BLaER1 (cell line): ENCODE measurements at regions not wholly inside any gene's neighbourhood (a gene's known extent, or its start where the extent isn't known, plus 50 kb on each side); places are given as distances from the start of the nearest gene placed in this dataset.

ENCODE experiments used
- H3K27ac ChIP-seq: shearing (Covaris generic); formaldehyde crosslinking; 2 replicates; pipeline ENCODE4 v1.8.1; 2022
- H3K27me3 ChIP-seq: shearing (Covaris generic); formaldehyde crosslinking; 2 replicates; pipeline ENCODE4 v1.8.1; 2022
- H3K36me3 ChIP-seq: shearing (Covaris generic); formaldehyde crosslinking; 2 replicates; pipeline ENCODE4 v1.8.1; 2022
- H3K4me1 ChIP-seq: shearing (Covaris generic); formaldehyde crosslinking; 2 replicates; pipeline ENCODE4 v1.8.1; 2022
- H3K4me2 ChIP-seq: shearing (Covaris generic); formaldehyde crosslinking; 2 replicates; pipeline ENCODE4 v1.8.1; 2022
- H3K4me3 ChIP-seq: shearing (Covaris generic); formaldehyde crosslinking; 2 replicates; pipeline ENCODE4 v1.8.1; 2022
- H3K9ac ChIP-seq: shearing (Covaris generic); formaldehyde crosslinking; 2 replicates; pipeline ENCODE4 v1.8.1; 2022
- H3K9me3 ChIP-seq: shearing (Covaris generic); formaldehyde crosslinking; 2 replicates; pipeline ENCODE4 v1.8.1; 2022
- H4K20me1 ChIP-seq: shearing (Covaris generic); formaldehyde crosslinking; 2 replicates; pipeline ENCODE4 v1.8.1; 2022
- Cebpa-rat ChIP-seq: shearing (Covaris generic); IDR thresholded peaks from 2 replicates; pipeline ENCODE4 v1.8.1; 2022

DNA sequence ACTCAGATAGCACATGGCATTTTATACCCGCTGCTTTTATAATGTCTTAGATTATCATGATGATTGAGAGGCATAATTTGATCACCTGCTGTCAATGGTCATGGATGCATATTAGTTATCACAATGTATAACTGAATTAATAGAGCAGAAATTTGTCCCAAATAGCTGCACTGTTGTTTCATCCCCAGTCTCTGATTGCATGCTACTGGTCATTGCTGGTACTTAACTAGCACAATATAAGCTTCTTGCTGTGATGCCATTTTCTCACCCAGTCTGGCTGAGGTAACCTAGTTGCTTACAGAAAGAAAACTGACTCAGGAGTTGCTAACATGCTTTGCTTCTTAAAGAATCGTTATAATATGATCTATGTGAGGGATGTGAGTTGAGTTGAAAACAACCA, 76.8 kb upstream of the PLEKHA5 start:
- Histone ChIP-seq H3K27me3 (no peaks in the 10 kb centered on the region), H3K9ac (no peak overlapping the region), H3K4me2 (no peak overlapping the region), H3K36me3 (no peaks in the 10 kb centered on the region), H3K4me1 (no peaks in the 10 kb centered on the region), H4K20me1 (no peaks in the 10 kb centered on the region), H3K9me3 (no peaks in the 10 kb centered on the region), H3K4me3 (no peak overlapping the region), H3K27ac (no peak overlapping the region)
- TF ChIP-seq Cebpa-rat = no peak

- no peaks in the 10 kb centered on the region for H3K9me3 ChIP-seq
- no peaks in the 10 kb centered on the region for H3K36me3 ChIP-seq
- H3K27me3 ChIP-seq = no peaks in the 10 kb centered on the region
- H3K4me3 ChIP-seq = no peak overlapping the region
- no peaks in the 10 kb centered on the region for H3K4me1 ChIP-seq
- no peaks in the 10 kb centered on the region for H4K20me1 ChIP-seq
- no peak overlapping the region for H3K4me2 ChIP-seq
- no peak overlapping the region for H3K27ac ChIP-seq
- no peak overlapping the region for H3K9ac ChIP-seq
- no peak for TF ChIP-seq Cebpa-rat
Observed at GRCh38 chr12:19053218-19053617, 76.3 kb upstream of the PLEKHA5 start.

GRCh38 chr12:19054035-19054434, 75.5 kb upstream of the PLEKHA5 start:
- H3K4me2 ChIP-seq = no peak overlapping the region
- H3K9ac ChIP-seq = no peak overlapping the region
- no peaks in the 10 kb centered on the region for H3K36me3 ChIP-seq
- no peaks in the 10 kb centered on the region for H3K27me3 ChIP-seq
- no peak overlapping the region for H3K27ac ChIP-seq
- no peaks in the 10 kb centered on the region for H3K9me3 ChIP-seq
- TF ChIP-seq Cebpa-rat = no peak
- H3K4me3 ChIP-seq = no peak overlapping the region
- H3K4me1 ChIP-seq = no peaks in the 10 kb centered on the region
- no peaks in the 10 kb centered on the region for H4K20me1 ChIP-seq

DNA sequence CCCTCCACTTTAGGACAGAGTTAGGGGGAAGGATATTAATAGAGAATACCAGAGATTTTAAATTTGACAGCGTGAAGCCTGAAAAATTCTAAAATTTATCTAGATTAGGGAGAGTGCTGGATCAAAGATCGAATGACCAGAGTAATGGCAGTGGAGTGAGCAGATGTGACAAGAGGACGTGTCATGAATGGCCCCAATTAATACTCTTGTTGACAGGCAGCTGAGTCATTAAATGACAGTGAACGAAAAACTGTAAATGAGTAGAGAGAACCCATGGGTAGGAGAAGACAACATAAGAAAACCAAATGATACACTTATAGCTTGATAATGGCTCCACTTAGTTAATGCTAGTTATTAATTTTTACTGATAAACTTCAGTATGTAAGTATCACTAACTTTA, 73.9 kb upstream of the PLEKHA5 start:
- Histone ChIP-seq H3K27me3 (no peaks in the 10 kb centered on the region), H3K4me3 (no peak overlapping the region), H3K36me3 (no peaks in the 10 kb centered on the region), H3K9ac (no peak overlapping the region), H3K27ac (no peak overlapping the region), H4K20me1 (no peaks in the 10 kb centered on the region), H3K4me1 (no peaks in the 10 kb centered on the region), H3K9me3 (no peaks in the 10 kb centered on the region), H3K4me2 (no peak overlapping the region)
- TF ChIP-seq Cebpa-rat = no peak

- H3K4me1 ChIP-seq = no peaks in the 10 kb centered on the region
- no peaks in the 10 kb centered on the region for H3K9me3 ChIP-seq
- no peaks in the 10 kb centered on the region for H3K27me3 ChIP-seq
- H3K9ac ChIP-seq = no peak overlapping the region
- no peak for TF ChIP-seq Cebpa-rat
- H4K20me1 ChIP-seq = no peaks in the 10 kb centered on the region
- no peak overlapping the region for H3K27ac ChIP-seq
- H3K36me3 ChIP-seq = no peaks in the 10 kb centered on the region
- H3K4me2 ChIP-seq = no peak overlapping the region
- no peak overlapping the region for H3K4me3 ChIP-seq
Observed at GRCh38 chr12:19058235-19059021, 71.1 kb upstream of the PLEKHA5 start.

GRCh38 chr12:19064713-19065112, 64.8 kb upstream of the PLEKHA5 start:
- no peaks in the 10 kb centered on the region for H3K9me3 ChIP-seq
- H3K27me3 ChIP-seq = no peaks in the 10 kb centered on the region
- H4K20me1 ChIP-seq = no peaks in the 10 kb centered on the region
- TF ChIP-seq Cebpa-rat = no peak
- no peak overlapping the region for H3K27ac ChIP-seq
- no peaks in the 10 kb centered on the region for H3K4me1 ChIP-seq
- no peak overlapping the region for H3K4me3 ChIP-seq
- H3K36me3 ChIP-seq = no peaks in the 10 kb centered on the region
- H3K4me2 ChIP-seq = no peak overlapping the region
- no peak overlapping the region for H3K9ac ChIP-seq

DNA sequence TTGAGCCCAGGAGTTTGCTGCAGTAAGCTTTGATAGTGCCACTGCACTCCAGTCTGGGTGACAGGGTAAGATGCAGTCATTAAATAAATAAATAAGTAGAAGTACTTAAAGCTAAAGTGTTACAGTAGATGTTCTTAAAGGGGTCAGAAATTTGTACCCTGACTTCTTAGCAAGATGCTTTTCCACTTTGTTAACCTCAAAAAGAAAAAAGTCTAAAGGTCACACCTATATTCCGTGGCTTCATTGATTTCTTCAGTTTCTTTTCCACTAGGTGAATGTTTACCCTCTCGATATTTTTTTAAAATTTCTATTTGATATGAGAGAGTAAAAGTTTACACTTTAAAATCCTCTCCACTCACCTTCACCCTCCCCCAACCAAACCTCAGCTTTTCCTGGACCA, 64.3 kb upstream of the PLEKHA5 start:
- H3K4me1 ChIP-seq = no peaks in the 10 kb centered on the region
- no peak overlapping the region for H3K9ac ChIP-seq
- no peaks in the 10 kb centered on the region for H3K27me3 ChIP-seq
- no peak overlapping the region for H3K4me2 ChIP-seq
- no peak overlapping the region for H3K4me3 ChIP-seq
- H4K20me1 ChIP-seq = no peaks in the 10 kb centered on the region
- no peak for TF ChIP-seq Cebpa-rat
- H3K27ac ChIP-seq = no peak overlapping the region
- H3K9me3 ChIP-seq = no peaks in the 10 kb centered on the region
- H3K36me3 ChIP-seq = no peaks in the 10 kb centered on the region

DNA sequence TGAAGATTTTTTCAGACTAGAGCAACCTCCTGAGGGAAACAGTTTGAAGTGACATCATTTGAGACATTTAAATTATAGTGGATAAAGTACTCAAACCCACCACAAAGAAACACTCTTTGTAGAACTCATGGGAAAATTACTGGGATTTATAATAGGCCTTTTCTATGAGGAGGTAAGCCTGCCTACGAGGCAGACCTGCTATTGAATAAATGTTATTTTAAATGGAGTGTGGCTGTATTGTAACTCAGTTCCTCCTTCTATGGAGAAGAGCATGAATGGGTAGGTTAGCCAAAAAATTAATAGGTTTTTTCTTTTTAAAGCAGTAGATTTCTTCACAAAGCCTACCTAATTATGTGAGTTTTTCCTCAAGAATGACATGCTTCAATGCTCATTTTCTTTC, 63.7 kb upstream of the PLEKHA5 start:
- Histone ChIP-seq H3K4me1 (no peaks in the 10 kb centered on the region), H4K20me1 (no peaks in the 10 kb centered on the region), H3K27me3 (no peaks in the 10 kb centered on the region), H3K4me3 (no peak overlapping the region), H3K9ac (no peak overlapping the region), H3K27ac (no peak overlapping the region), H3K36me3 (no peaks in the 10 kb centered on the region), H3K4me2 (no peak overlapping the region), H3K9me3 (no peaks in the 10 kb centered on the region)
- TF ChIP-seq Cebpa-rat = no peak

DNA sequence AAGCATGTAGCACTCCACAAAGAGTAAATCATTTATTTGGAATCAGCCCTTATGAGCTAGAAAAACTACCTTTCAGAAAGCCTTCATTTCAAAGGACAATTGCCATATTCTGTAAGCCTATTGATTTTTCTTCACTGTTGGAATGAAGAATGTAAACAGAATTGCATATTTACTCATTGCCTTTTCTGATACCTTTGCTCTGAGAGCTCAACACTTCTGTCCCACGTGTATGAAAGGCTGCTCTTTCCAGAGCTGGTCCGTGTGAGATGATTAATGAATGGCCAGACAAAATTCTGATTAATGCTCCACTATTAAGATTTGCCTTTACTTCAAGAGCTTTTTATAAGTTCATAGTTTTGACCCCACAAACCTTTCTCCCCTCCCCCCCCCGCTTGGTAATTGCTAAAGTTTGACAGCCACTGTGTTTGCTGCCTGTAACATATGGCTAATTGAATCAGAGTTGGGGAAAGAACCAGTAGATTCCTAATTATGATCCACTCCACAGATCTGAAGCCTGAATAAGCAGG, 63.0 kb upstream of the PLEKHA5 start:
- H3K9ac ChIP-seq = no peak overlapping the region

DNA sequence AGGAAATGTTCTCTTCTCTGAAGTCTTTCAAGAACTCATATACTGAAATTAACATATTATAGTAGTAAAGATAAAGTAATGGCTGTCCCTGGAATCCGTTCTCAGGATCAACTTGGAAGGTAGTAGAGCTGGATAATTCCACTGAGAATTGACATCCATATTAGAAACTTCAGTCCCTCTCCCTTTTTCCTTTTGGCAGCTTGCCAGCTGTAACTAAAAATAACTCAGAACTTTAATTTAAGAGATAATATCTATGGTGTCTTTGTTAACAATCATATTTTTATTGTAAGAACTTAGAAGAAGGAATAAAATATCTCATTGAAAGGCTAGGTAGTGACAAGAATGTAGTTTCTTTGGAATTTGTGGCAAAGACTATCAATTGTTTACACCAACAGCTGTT, 61.4 kb upstream of the PLEKHA5 start:
- H3K27ac ChIP-seq = no peak overlapping the region
- H3K9ac ChIP-seq = no peak overlapping the region
- no peaks in the 10 kb centered on the region for H3K4me1 ChIP-seq
- no peak overlapping the region for H3K4me2 ChIP-seq
- TF ChIP-seq Cebpa-rat = no peak
- no peak overlapping the region for H3K4me3 ChIP-seq
- no peaks in the 10 kb centered on the region for H4K20me1 ChIP-seq
- no peaks in the 10 kb centered on the region for H3K36me3 ChIP-seq
- no peaks in the 10 kb centered on the region for H3K27me3 ChIP-seq
- no peaks in the 10 kb centered on the region for H3K9me3 ChIP-seq

More for the DNA sequence above, 63.0 kb upstream of the PLEKHA5 start:
- Histone ChIP-seq H3K4me2 (no peak overlapping the region), H3K27ac (no peak overlapping the region), H3K36me3 (no peaks in the 10 kb centered on the region), H4K20me1 (no peaks in the 10 kb centered on the region), H3K4me3 (no peak overlapping the region), H3K4me1 (no peaks in the 10 kb centered on the region), H3K27me3 (no peaks in the 10 kb centered on the region), H3K9me3 (no peaks in the 10 kb centered on the region)
- no peak for TF ChIP-seq Cebpa-rat

DNA sequence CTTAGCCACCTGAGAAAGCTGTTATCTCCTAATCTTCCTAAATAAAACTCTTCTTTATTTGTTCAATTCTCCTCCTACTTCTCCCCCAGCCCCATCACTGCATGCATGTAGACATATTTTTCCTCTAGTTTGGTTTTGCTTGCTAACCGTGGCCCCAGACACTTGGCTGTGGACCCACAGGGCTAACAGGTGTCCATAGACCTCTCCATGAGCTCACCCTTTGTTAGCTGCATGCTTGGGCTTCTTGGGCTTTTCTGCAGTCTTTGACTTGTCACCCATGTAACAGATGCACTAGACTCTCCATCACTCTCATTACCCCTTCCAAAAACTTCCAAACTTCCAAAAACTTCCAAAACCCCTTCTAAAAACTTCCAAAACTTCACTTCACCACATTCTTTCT, 59.2 kb upstream of the PLEKHA5 start:
- no peak overlapping the region for H3K9ac ChIP-seq
- no peaks in the 10 kb centered on the region for H3K36me3 ChIP-seq
- H3K4me1 ChIP-seq = no peaks in the 10 kb centered on the region
- H3K4me3 ChIP-seq = no peak overlapping the region
- no peaks in the 10 kb centered on the region for H3K9me3 ChIP-seq
- no peak overlapping the region for H3K4me2 ChIP-seq
- H3K27ac ChIP-seq = no peak overlapping the region
- H3K27me3 ChIP-seq = no peaks in the 10 kb centered on the region
- TF ChIP-seq Cebpa-rat = no peak
- H4K20me1 ChIP-seq = no peaks in the 10 kb centered on the region
